ENCODE measurements at regions not wholly inside any gene's neighbourhood (a gene's known extent, or its start where the extent isn't known, plus 50 kb on each side); places are given as distances from the start of the nearest gene placed in this dataset.
A peak's percentile ranks its signal among the peaks of the same experiment; 100 is the strongest.
"Not testable (repeated sequence)": the region's sequence is repeated elsewhere in the genome, so short reads cannot be mapped to it uniquely, and the experiment has no call there.

- DNase-seq (ENCODE audit: low spot score), result no peak
These were observed 83.4 kb upstream of the KCNK12 start for GRCh38 chr2:47653902-47654789.

GRCh38 chr2:47653036-47653435 lies 82.3 kb upstream of the KCNK12 start:
- DNase-seq (ENCODE audit: low spot score), result no peak

GRCh38 chr2:47652061-47652690 lies 81.4 kb upstream of the KCNK12 start:
- no peak for DNase-seq (ENCODE audit: low spot score)

GRCh38 chr2:47651296-47651695 lies 80.5 kb upstream of the KCNK12 start:
- DNase-seq (ENCODE audit: low spot score), result no peak

DNA sequence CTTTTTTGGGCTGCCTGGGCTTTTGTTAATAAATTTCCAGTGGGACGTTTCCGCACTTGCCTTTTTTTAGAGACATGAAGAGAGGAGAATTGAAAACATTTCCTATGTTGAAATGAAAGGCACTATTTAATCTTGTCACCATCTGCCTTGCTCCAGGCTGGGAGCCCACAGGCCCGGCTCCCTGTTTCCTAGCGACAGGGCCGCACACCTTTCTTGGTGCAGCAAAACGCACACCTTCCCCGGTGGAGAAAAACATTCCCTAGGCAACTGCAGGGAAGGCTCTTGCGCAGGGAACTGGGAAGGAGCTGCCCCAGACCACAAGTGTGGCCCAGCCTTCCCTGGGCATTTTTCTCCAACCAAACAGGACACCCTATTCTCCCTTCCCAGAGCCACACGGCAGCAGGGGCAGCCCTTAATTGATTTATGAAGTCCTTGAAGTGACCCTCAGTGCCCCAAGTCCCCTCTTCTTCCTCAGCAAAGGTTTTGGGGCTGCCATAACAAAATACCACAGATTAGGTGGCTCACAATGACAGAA lies 79.3 kb upstream of the KCNK12 start:
- no peak for DNase-seq (ENCODE audit: low spot score)

- DNase-seq (ENCODE audit: low spot score), result no peak
These were observed 74.5 kb upstream of the KCNK12 start for GRCh38 chr2:47645246-47645645.

DNA sequence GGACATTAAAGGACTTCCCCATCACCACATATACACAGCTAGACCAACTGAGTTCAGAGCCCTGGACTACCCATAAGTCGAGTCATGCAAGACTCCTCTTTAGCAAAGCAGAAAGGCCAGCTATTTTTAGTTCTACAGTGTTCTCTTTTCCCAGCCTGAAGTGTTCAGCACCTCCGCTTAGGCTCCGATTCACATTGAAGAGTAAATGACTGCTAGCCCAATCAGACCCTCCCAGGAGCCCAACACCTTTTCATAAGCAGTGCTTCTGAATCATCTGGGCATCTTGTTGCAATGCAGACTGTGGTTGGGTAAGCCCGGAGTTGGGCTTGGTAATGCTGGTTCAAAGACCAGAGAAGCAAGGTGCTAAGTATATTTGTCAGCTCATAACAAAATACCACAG lies 73.6 kb upstream of the KCNK12 start:
- no peak for DNase-seq (ENCODE audit: low spot score)

GRCh38 chr2:47641366-47641765 lies 70.6 kb upstream of the KCNK12 start:
- no peak for DNase-seq (ENCODE audit: low spot score)

GRCh38 chr2:47640356-47640755 lies 69.6 kb upstream of the KCNK12 start:
- no peak for DNase-seq (ENCODE audit: low spot score)

DNA sequence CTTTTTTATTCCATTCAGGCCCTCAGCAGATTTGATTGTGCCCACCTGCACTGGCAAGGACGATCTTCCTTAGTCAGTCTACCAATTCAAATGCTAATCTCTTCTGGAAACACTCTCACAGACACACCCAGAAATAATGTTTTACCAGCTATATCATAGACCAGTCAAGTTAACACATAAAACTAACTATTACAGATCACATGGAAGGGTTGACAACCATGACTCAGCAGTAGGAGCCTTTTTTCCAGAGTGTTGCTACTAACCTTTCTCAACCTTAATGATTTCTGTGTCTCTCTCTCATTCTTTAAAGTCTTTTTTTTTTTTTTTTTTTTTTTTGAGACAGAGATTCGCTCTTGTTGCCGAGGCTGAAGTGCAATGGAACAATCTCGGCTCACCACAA lies 68.7 kb upstream of the KCNK12 start:
- DNase-seq (ENCODE audit: low spot score), result no peak

- DNase-seq (ENCODE audit: low spot score), result no peak
These were observed 67.6 kb upstream of the KCNK12 start for GRCh38 chr2:47638430-47638829.

- no peak for DNase-seq (ENCODE audit: low spot score)
These were observed 65.9 kb upstream of the KCNK12 start for GRCh38 chr2:47636596-47637264.

DNA sequence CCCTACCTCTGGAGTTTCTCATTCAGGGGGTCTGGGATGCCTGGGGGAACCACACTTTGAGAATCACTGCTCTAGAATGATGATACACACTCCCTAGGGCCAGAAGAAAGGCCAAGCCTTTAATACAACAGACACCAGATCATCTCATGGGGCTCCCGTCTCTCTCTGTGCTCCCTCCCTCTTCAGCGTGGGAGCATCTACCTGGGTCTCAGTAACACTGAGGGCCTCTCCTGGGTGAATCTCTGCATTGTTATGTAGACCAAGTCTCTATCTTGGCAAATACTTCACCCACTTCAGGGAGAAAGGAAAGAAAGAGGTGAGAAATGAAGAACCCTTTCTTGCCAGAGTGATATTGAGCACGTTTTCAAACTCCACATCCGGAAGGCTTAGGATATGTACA lies 65.4 kb upstream of the KCNK12 start:
- DNase-seq (ENCODE audit: low spot score), result no peak

DNA sequence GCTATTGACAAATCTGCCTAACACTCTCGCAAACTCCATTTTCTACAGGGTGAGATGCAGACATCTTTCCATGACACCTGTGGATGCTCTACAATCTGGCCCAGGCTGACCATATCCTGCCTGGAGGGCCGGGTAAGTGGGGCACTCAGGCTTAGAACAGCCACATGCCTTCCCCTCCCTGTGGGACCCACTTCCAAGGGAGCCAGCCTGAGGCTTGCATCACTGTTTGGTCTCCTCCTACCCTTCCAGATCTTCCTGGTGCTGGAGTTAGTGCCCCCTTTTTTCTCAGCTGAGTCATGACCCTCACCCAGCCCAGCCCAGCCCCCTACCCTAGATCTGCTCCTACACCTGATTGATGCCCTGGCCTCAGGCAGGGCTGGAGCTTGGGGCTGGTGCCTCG lies 62.0 kb upstream of the KCNK12 start:
- no peak for DNase-seq (ENCODE audit: low spot score)

GRCh38 chr2:47631792-47632398 lies 61.1 kb upstream of the KCNK12 start:
- DNase-seq (ENCODE audit: low spot score), result peak; percentile 14

GRCh38 chr2:47631306-47631705 lies 60.5 kb upstream of the KCNK12 start:
- DNase-seq (ENCODE audit: low spot score), result no peak

- no peak for DNase-seq (ENCODE audit: low spot score)
These were observed 59.0 kb upstream of the KCNK12 start for GRCh38 chr2:47629501-47630460.

GRCh38 chr2:47628904-47629303 lies 58.1 kb upstream of the KCNK12 start:
- DNase-seq (ENCODE audit: low spot score), result no peak

GRCh38 chr2:47626664-47627063 lies 55.9 kb upstream of the KCNK12 start:
- DNase-seq (ENCODE audit: low spot score), result no peak

DNA sequence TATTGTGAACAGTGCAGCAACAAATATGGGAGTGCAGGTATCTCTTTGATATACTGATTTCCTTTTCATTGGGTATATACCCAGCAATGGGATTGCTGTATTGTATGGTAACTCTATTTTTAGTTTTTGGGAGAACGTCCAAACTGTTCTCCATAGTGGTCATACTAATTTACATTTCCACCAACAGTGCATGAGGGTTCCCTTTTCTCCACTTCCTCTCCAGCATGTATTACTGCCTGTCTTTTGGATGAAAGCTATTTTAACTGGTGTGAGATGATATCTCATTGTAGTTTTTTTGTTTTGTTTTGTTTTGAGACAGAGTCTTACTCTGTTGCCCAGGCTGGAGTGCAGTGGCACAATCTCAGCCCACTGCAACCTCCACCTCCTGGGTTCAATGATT lies 52.4 kb upstream of the KCNK12 start:
- not testable (repeated sequence) for DNase-seq (ENCODE audit: low spot score)

All from umbilical cord (tissue), 1 donor.